SK-N-SH (cell line): ENCODE measurements at regions not wholly inside any gene's neighbourhood (a gene's known extent, or its start where the extent isn't known, plus 50 kb on each side); places are given as distances from the start of the nearest gene placed in this dataset.

Experiments
- CTCF ChIA-PET: fragments of 300-600, 350-600 bp; formaldehyde crosslinking; extraction: SDS; loops from one replicate; lab custom pipeline; 2021; lab: Yijun Ruan, JAX
- POLR2A ChIA-PET: fragments of 350-600 bp; sonication (Branson Sonifier 250); formaldehyde crosslinking; extraction: SDS; loops from one replicate; lab custom pipeline; 2020; ENCODE audit warnings: antibody characterized with exemption, inconsistent platforms; lab: Yijun Ruan, JAX
- DNase-seq: peaks from one replicate; pipeline ENCODE4 v3.0.0; 2012
- H2AFZ ChIP-seq: fragments of 200-600 bp; sonication (generic); 2 replicates; pipeline ENCODE4 v1.8.1; 2016; ENCODE audit warnings: antibody characterized with exemption, mild to moderate bottlenecking, low read depth
- H3F3A ChIP-seq: fragments of 200-600 bp; sonication (generic); replicated peaks from 2 replicates; pipeline ENCODE3; 2016; ENCODE audit warnings: antibody characterized with exemption, mild to moderate bottlenecking; ENCODE audit not compliant: insufficient read depth
- H3K27ac ChIP-seq, 2 experiments: fragments of 200-500 bp in 1 of 2; fragments of 200-600 bp in 1 of 2; sonication (Bioruptor generic) in 1 of 2; sonication (generic), shearing (Covaris generic) in 1 of 2; 2 replicates each; pipeline versions ENCODE4 v1.5.1 to v1.6.1; 2014 to 2016; ENCODE audit warnings: low read depth in 2 of 2, inconsistent platforms in 1 of 2, low read length in 1 of 2, mild to moderate bottlenecking in 1 of 2, mixed read lengths in 1 of 2
- H3K27me3 ChIP-seq: fragments of 200-600 bp; sonication (generic), shearing (Covaris generic); 2 replicates; pipeline ENCODE4 v1.6.1; 2016; ENCODE audit warnings: mixed run types; ENCODE audit not compliant: insufficient read depth
- H3K36me3 ChIP-seq, 2 experiments: fragments of 200-500 bp in 1 of 2; fragments of 200-600 bp in 1 of 2; sonication (Bioruptor generic) in 1 of 2; sonication (generic) in 1 of 2; replicated peaks in 1 of 2; 2 replicates each; pipeline versions ENCODE3 to v1.5.1; 2014 to 2016; ENCODE audit warnings: low read length in 1 of 2, mild to moderate bottlenecking in 1 of 2; ENCODE audit not compliant: insufficient read depth in 2 of 2, control insufficient read depth in 1 of 2
- H3K4me1 ChIP-seq, 2 experiments: fragments of 200-500 bp in 1 of 2; fragments of 200-600 bp in 1 of 2; sonication (Bioruptor generic) in 1 of 2; sonication (generic), shearing (Covaris generic) in 1 of 2; 2 replicates each; pipeline versions ENCODE4 v1.5.1 to v1.6.1; 2014 to 2016; ENCODE audit warnings: low read depth in 1 of 2, low read length in 1 of 2, mixed run types in 1 of 2; ENCODE audit not compliant: insufficient read depth in 2 of 2, control insufficient read depth in 1 of 2
- H3K4me2 ChIP-seq: fragments of 200-600 bp; sonication (generic), shearing (Covaris generic); 2 replicates; pipeline ENCODE4 v1.6.1; 2017; ENCODE audit warnings: mixed run types
- H3K4me3 ChIP-seq, 2 experiments: fragments of 200-500 bp in 1 of 2; fragments of 200-600 bp in 1 of 2; sonication (Bioruptor generic) in 1 of 2; sonication (generic), shearing (Covaris generic) in 1 of 2; 2 replicates each; pipeline versions ENCODE4 v1.5.1 to v1.8.1; 2014 to 2016; ENCODE audit warnings: low read depth in 2 of 2, inconsistent platforms in 1 of 2, low read length in 1 of 2, mild to moderate bottlenecking in 1 of 2, mixed read lengths in 1 of 2, moderate library complexity in 1 of 2
- H3K79me2 ChIP-seq: fragments of 200-600 bp; sonication (generic); 2 replicates; pipeline ENCODE4 v1.8.1; 2017; ENCODE audit warnings: mild to moderate bottlenecking; ENCODE audit not compliant: insufficient read depth
- H3K9ac ChIP-seq: fragments of 200-600 bp; sonication (generic); 2 replicates; pipeline ENCODE4 v1.6.1; 2017; ENCODE audit warnings: mixed run types
- H3K9me2 ChIP-seq: fragments of 200-600 bp; sonication (generic); 2 replicates; pipeline ENCODE4 v1.6.1; 2017; ENCODE audit warnings: mixed run types
- H3K9me3 ChIP-seq: fragments of 200-600 bp; sonication (generic); 2 replicates; pipeline ENCODE4 v1.6.1; 2017; ENCODE audit warnings: mixed run types, mild to moderate bottlenecking, moderate library complexity
- H4K20me1 ChIP-seq: fragments of 200-600 bp; sonication (generic); 2 replicates; pipeline ENCODE4 v1.6.1; 2017; ENCODE audit warnings: mild to moderate bottlenecking, mixed run types; ENCODE audit not compliant: insufficient read depth
- CHD2 ChIP-seq: fragments of 150-350 bp; IDR thresholded peaks from 2 replicates; pipeline ENCODE4 v1.6.1; 2018; ENCODE audit warnings: low read length; ENCODE audit not compliant: partially characterized antibody
- CTCF ChIP-seq: fragments of 200-600 bp; sonication (generic); IDR thresholded peaks from 2 replicates; pipeline ENCODE4 v1.6.1; 2017; ENCODE audit warnings: antibody characterized with exemption, mild to moderate bottlenecking, moderate library complexity
- FOXJ3 ChIP-seq: sonication (generic); formaldehyde crosslinking; IDR thresholded peaks from 2 replicates; pipeline ENCODE4 v1.5.1; 2020; ENCODE audit warnings: mild to moderate bottlenecking, missing genetic modification reagents
- GABPA ChIP-seq: IDR thresholded peaks from 2 replicates; pipeline ENCODE4 v1.4.0; 2012; ENCODE audit warnings: low read depth, mild to moderate bottlenecking
- RAD21 ChIP-seq: IDR thresholded peaks from 2 replicates; pipeline ENCODE4 v1.6.1; 2012; ENCODE audit warnings: mild to moderate bottlenecking, low read length
- RCOR1 ChIP-seq: fragments of 150-350 bp; IDR thresholded peaks from 2 replicates; pipeline ENCODE4 v1.6.1; 2017; ENCODE audit warnings: antibody characterized with exemption, low read length
- SMC3 ChIP-seq: IDR thresholded peaks from 2 replicates; pipeline ENCODE4 v1.6.1; 2012; ENCODE audit warnings: low read depth, low read length, improper control_type of control experiment
- USF2 ChIP-seq: fragments of 150-350 bp; IDR thresholded peaks from 2 replicates; pipeline ENCODE4 v1.6.1; 2017; ENCODE audit warnings: antibody characterized with exemption, low read length, low read depth, borderline replicate concordance
- WGBS: methylation state at CpG from one replicate; pipeline ENCODE4 v1.1.6; 2017; ENCODE audit warnings: low lambda C conversion rate; 5-methylcytosine and 5-hydroxymethylcytosine counted together

GRCh38 chr1:181189691-181190363 is 101.3 kb downstream of the IER5 start:
- WGBS, result 0% methylated on average over 10 of the region's 40 CpGs
- DNase-seq, result peak; percentile 92
- peaks cover 6% of the 10 kb centered on the region; the same call in 1 of the 2 replicates for H3K27me3 ChIP-seq
- H2AFZ ChIP-seq, result no peak overlapping the region
- TF ChIP-seq RAD21 (peak; percentile 86), CTCF (peak; percentile 96), USF2 (no peak), SMC3 (peak; percentile 82), GABPA (no peak)
- ChIA-PET CTCF (interaction anchor here (0.6 to 10.9 kb wide), 54 partner anchors 10 to 917 kb away, joined by 3 to 134 read pairs (median 4); no protein-coding TSS in a partner anchor), POLR2A (no interaction called here)
- H3K4me3 ChIP-seq, result peak overlapping the region; percentile 32 to 62
- H3K9ac ChIP-seq, result no peak overlapping the region
- no peaks in the 10 kb centered on the region for H3K36me3 ChIP-seq
- H3F3A ChIP-seq, result no peaks in the 10 kb centered on the region
- H3K27ac ChIP-seq, result no peak overlapping the region
- H3K9me3 ChIP-seq, result no peaks in the 10 kb centered on the region
- H4K20me1 ChIP-seq, result no peaks in the 10 kb centered on the region
- no peaks in the 10 kb centered on the region; a peak in 1 of 4 replicates for H3K4me1 ChIP-seq
- peak overlapping the region; percentile 92 for H3K4me2 ChIP-seq
- H3K9me2 ChIP-seq, result no peaks in the 10 kb centered on the region
- no peaks in the 10 kb centered on the region for H3K79me2 ChIP-seq

- 55% methylated on average over 14 of the region's 18 CpGs for WGBS
- POLR2A ChIA-PET, result no interaction called here
- CTCF ChIA-PET, result interaction anchor here (0.6 to 10.9 kb wide), 49 partner anchors 9 to 917 kb away, joined by 3 to 134 read pairs (median 4); no protein-coding TSS in a partner anchor
- Histone ChIP-seq H3K27ac (no peak overlapping the region), H4K20me1 (no peaks in the 10 kb centered on the region), H3K27me3 (peaks cover 6% of the 10 kb centered on the region; the same call in 1 of the 2 replicates), H3K9me2 (no peaks in the 10 kb centered on the region), H3K79me2 (no peaks in the 10 kb centered on the region), H3F3A (no peaks in the 10 kb centered on the region), H3K4me1 (no peaks in the 10 kb centered on the region; a peak in 1 of 4 replicates), H2AFZ (no peak overlapping the region), H3K4me2 (peak overlapping the region; percentile 92; the same call in 1 of the 2 replicates), H3K9ac (no peak overlapping the region), H3K9me3 (no peaks in the 10 kb centered on the region), H3K4me3 (peak overlapping the region in 1 of 2 experiments; percentile 32; a peak in 2 of 4 replicates), H3K36me3 (no peaks in the 10 kb centered on the region)
- no peak for DNase-seq
- TF ChIP-seq RCOR1 (no peak), CHD2 (no peak), SMC3 (no peak), FOXJ3 (no peak)
Observed at GRCh38 chr1:181190364-181191035, 102.0 kb downstream of the IER5 start.
